IPS DF 6.9 (cell line): ENCODE measurements at regions not wholly inside any gene's neighbourhood (a gene's known extent, or its start where the extent isn't known, plus 50 kb on each side); places are given as distances from the start of the nearest gene placed in this dataset.

Source experiments
- DNase-seq: peaks from one replicate; pipeline ENCODE4 v3.0.0-alpha.2; 2013; ENCODE audit warnings: low read depth, low spot score
- H3K27ac ChIP-seq: one replicate; pipeline ENCODE4 v1.5.1; 2013; ENCODE audit warnings: low read length, control low read depth
- H3K27me3 ChIP-seq: 2 replicates; pipeline ENCODE4 v1.6.1; 2013; ENCODE audit warnings: mild to moderate bottlenecking, low read length; ENCODE audit not compliant: control insufficient read depth, insufficient read depth
- H3K36me3 ChIP-seq: 2 replicates; pipeline ENCODE4 v1.6.1; 2013; ENCODE audit warnings: low read length; ENCODE audit not compliant: control insufficient read depth, insufficient read depth
- H3K4me1 ChIP-seq: 2 replicates; pipeline ENCODE4 v1.6.1; 2013; ENCODE audit warnings: low read length; ENCODE audit not compliant: control insufficient read depth, insufficient read depth
- H3K4me3 ChIP-seq: 2 replicates; pipeline ENCODE4 v1.5.1; 2013; ENCODE audit warnings: mild to moderate bottlenecking, low read length
- H3K9me3 ChIP-seq: 2 replicates; pipeline ENCODE4 v1.6.1; 2013; ENCODE audit warnings: low read length, inconsistent platforms; ENCODE audit not compliant: control insufficient read depth, insufficient read depth
- WGBS: extraction: QIAGEN DNeasy Blood & Tissue Kit; methylation state at CpG from one replicate; pipeline ENCODE4 v1.1.7; 2013; ENCODE audit warnings: mixed read lengths, missing lambda C conversion rate; ENCODE audit not compliant: insufficient read length, insufficient coverage; 5-methylcytosine and 5-hydroxymethylcytosine counted together

DNA sequence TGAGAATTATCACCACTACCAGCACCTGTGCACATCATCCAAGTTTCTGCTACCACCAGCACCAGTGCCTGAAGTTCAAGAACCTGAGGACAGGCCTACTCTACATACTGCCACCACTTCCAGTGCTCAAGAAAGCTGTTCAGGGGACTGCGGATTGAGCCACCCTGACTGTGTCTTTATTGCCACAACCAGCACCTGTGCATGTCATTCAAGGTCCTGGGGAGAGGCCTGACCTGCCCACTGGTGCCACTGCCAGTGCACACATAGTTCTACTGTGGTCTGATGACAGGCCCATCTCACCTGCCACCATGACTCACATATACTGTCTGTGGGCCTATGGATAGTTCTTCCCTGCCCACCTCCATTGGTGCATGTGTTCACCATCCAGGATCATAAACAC is 559.4 kb downstream of the COL12A1 start:
- no peaks in the 10 kb centered on the region for H3K27me3 ChIP-seq
- H3K27ac ChIP-seq, result no peak overlapping the region
- peaks cover 3% of the 10 kb centered on the region; the same call in 1 of the 2 replicates for H3K4me1 ChIP-seq
- H3K9me3 ChIP-seq, result no peaks in the 10 kb centered on the region
- H3K4me3 ChIP-seq, result no peak overlapping the region
- no peaks in the 10 kb centered on the region for H3K36me3 ChIP-seq
- WGBS, result no CpG with 5 or more reads among the region's 1 CpG
- no peak for DNase-seq

DNA sequence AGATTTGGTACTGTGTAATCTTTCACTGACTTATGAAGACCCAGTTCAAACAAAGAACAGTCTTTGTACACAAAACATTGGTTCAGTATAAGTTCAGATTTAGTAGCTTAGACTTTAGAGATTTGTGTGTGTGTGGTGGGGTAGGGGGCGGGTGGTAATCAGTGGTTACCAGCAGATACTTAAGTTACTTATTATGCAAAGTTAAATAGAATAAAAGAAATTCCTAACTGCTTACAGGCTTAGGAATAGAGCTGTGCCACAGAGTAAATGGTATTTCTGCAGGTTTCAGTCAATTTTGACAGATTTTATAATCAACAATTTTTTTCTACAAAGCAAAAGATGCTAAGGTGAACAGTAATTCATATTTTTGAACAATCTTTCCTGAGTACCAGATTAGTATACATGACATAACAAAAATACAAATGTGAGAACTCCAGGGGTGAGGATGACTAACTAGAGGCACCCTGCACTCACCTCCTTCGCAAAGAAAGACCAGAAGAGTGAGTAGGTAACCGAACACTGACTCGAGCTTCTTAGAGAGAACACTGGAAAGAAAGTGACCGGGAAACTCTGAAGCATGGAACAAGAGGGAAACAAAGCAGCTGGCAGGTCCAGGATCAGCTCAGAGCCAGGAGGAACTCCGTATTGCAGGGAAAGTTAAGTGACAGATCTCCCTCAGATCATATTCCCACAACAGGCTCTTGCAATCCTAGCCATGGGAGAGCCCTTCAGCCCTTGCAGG is 560.6 kb downstream of the COL12A1 start:
- Histone ChIP-seq H3K27me3 (no peaks in the 10 kb centered on the region), H3K27ac (no peak overlapping the region), H3K4me3 (no peak overlapping the region), H3K9me3 (no peaks in the 10 kb centered on the region), H3K4me1 (peaks cover 3% of the 10 kb centered on the region; the same call in 1 of the 2 replicates), H3K36me3 (no peaks in the 10 kb centered on the region)
- DNase-seq, result no peak
- no CpG with 5 or more reads among the region's 6 CpGs for WGBS

DNA sequence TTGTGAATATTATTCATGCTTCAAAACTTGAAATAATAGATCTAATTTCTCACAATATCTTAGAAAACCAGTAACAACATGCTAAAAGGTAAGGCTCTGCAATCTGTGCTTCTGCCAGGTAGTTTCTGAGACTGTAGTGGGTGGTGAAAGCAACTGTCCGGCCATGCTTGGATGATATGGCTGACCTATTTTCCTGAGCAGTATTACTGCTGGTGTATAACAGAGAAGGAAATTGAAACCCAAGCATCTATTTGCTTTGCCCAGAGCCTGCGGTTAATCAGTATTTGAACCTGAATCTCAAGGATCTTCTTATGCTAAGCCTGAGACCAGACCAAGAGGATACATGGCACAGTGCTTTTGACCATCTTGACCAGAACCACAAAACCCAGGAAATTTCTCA is 563.8 kb downstream of the COL12A1 start:
- no CpG with 5 or more reads among the region's 2 CpGs for WGBS
- Histone ChIP-seq H3K27ac (no peak overlapping the region), H3K27me3 (no peaks in the 10 kb centered on the region), H3K36me3 (no peaks in the 10 kb centered on the region), H3K4me1 (peaks cover 3% of the 10 kb centered on the region; the same call in 1 of the 2 replicates), H3K4me3 (no peak overlapping the region), H3K9me3 (no peaks in the 10 kb centered on the region)
- DNase-seq, result no peak

DNA sequence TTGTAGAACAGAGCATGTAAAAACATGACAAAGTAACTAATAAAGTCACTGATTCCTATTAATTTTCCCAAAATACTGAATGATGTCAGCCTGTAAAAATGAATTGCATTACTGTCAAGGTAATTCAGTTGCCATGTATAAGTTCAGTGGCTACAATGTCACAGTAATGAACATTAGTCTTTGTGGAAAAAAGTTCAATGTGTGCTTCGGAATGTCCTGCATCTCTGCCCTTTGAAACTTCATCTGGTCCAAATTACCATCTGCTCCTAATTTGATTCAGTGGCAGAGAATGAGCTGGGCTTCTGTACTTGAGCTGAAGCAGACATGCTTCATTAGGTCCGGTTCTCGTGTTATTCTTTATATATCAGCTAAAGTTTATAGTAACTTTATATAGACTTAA is 567.4 kb downstream of the COL12A1 start:
- Histone ChIP-seq H3K27ac (no peak overlapping the region), H3K27me3 (no peaks in the 10 kb centered on the region), H3K9me3 (no peaks in the 10 kb centered on the region), H3K4me3 (no peak overlapping the region), H3K36me3 (no peaks in the 10 kb centered on the region), H3K4me1 (no peaks in the 10 kb centered on the region)
- no CpG with 5 or more reads among the region's 3 CpGs for WGBS
- no peak for DNase-seq

DNA sequence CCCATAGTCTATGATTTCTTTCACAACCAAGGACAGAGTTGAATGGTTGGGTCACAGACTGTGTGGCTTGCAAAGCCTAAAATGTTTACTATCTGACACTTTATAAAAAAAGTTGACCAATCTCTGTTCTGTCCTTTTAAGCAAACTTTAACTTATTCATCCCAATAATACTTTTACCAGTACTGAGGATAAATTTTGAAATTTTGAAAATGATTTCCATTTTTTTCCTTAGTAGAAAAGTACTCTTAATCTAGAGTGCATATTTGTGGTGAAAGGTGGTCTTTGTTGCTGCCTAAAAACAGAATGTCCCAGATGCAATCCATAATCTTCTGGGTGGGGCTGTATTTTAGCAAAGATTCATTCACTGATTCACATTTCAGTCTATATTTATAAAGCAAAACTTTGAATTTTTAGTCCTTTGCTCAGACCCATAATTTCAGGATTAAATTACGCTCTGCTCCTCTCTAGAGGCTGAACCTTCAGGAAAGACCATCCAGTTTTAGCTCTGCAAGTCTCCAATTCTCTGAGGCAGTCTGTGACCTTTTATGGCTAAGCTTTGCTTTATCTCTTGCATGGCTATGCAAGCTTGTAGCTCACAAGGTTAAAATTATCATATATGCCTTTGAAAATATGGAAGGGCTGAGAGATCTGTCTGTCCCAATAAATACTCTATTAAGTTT is 573.5 kb downstream of the COL12A1 start:
- H3K27me3 ChIP-seq, result no peaks in the 10 kb centered on the region
- WGBS, result no CpG with 5 or more reads among the region's 1 CpG
- no peaks in the 10 kb centered on the region for H3K9me3 ChIP-seq
- H3K27ac ChIP-seq, result no peak overlapping the region
- no peaks in the 10 kb centered on the region for H3K4me1 ChIP-seq
- DNase-seq, result no peak
- no peak overlapping the region for H3K4me3 ChIP-seq
- no peaks in the 10 kb centered on the region for H3K36me3 ChIP-seq

DNA sequence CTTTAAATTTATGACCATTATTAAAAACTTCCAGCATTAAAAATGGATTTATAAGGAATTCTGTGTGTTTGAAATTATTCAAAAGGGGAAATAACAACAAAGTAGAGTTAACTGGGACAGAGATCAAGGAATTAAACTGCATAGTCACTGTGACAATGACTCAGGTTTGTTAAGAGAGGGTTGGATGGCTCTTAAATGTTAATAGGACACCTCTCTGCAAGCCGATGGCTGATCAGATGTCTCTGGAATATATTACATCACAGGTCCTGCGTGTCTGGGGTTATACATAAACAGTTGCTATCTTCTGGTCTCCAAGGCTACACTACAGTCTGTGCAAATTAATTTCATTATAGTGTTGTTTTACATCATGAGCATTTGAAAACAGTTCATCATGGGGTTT is 574.3 kb downstream of the COL12A1 start:
- no peaks in the 10 kb centered on the region for H3K9me3 ChIP-seq
- no peak for DNase-seq
- no peaks in the 10 kb centered on the region for H3K27me3 ChIP-seq
- H3K4me3 ChIP-seq, result no peak overlapping the region
- no CpG with 5 or more reads among the region's 2 CpGs for WGBS
- no peak overlapping the region for H3K27ac ChIP-seq
- H3K36me3 ChIP-seq, result no peaks in the 10 kb centered on the region
- H3K4me1 ChIP-seq, result no peaks in the 10 kb centered on the region

DNA sequence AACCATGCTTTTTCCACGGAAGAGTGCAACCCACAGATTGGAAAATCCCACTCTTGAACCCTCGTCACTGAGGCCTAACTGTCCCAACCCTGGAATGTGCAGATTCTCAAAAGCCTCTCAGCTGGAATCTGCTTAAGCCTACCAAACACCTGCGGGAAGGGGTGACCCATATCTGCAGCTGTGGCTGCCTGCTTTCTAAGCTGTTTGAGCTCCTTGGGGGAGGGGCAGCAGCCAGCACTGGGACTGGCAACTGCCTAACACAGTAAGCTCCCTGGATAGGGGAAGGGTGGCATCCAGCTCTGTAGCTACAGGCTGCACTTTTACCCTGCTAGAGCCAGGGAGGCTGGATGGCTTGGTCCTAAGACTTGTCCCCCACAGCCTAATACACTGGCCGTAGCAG is 579.6 kb downstream of the COL12A1 start:
- Histone ChIP-seq H3K36me3 (no peaks in the 10 kb centered on the region), H3K4me1 (no peaks in the 10 kb centered on the region), H3K27me3 (no peaks in the 10 kb centered on the region), H3K27ac (no peak overlapping the region), H3K4me3 (no peak overlapping the region), H3K9me3 (no peaks in the 10 kb centered on the region; the same call in none of the 2 replicates)
- no peak for DNase-seq
- WGBS, result no CpG with 5 or more reads among the region's 4 CpGs

DNA sequence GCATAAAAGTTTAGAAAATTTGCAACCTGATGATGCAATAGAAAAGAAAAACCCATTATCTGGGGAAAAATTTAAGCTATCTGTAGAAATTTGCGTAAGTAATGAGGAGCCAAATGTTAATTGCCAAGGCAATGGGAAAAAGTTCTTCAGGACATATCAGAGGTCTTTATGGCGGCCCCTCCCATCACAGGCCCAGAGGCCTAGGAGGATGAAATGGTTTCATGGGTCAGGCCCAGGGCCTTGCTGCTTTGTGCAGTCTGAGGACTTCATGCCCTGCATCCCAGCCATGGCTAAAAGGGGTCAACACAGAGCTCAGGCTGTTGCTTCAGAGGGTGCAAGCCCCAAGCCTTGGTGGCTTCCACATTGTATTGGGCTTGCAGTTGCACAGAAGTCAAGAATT is 582.8 kb downstream of the COL12A1 start:
- Histone ChIP-seq H3K4me1 (no peaks in the 10 kb centered on the region), H3K9me3 (no peaks in the 10 kb centered on the region; the same call in none of the 2 replicates), H3K36me3 (no peaks in the 10 kb centered on the region), H3K27me3 (no peaks in the 10 kb centered on the region), H3K27ac (no peak overlapping the region), H3K4me3 (no peak overlapping the region)
- no CpG with 5 or more reads among the region's 2 CpGs for WGBS
- no peak for DNase-seq

DNA sequence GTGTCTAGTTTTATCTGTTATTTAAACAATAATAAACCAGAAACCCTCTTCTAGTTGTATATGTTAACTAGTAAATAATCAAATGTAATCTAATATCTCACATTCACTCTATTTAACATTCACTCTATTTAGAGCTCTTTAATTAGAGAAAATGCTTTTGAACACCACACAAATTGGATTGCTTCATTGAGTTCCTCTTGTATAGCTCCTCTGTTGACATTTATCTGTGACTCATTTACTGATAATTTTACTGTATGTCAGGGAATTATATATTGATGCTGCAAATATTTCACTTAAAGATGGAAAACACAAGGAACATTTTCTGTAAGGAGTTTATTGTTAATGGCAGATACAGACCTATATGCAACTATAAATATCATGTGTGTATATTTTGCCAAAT is 594.6 kb downstream of the COL12A1 start:
- H3K4me1 ChIP-seq, result no peaks in the 10 kb centered on the region
- no peaks in the 10 kb centered on the region for H3K36me3 ChIP-seq
- DNase-seq, result no peak
- no peak overlapping the region for H3K4me3 ChIP-seq
- no peaks in the 10 kb centered on the region for H3K27me3 ChIP-seq
- H3K9me3 ChIP-seq, result no peaks in the 10 kb centered on the region
- no peak overlapping the region for H3K27ac ChIP-seq

DNA sequence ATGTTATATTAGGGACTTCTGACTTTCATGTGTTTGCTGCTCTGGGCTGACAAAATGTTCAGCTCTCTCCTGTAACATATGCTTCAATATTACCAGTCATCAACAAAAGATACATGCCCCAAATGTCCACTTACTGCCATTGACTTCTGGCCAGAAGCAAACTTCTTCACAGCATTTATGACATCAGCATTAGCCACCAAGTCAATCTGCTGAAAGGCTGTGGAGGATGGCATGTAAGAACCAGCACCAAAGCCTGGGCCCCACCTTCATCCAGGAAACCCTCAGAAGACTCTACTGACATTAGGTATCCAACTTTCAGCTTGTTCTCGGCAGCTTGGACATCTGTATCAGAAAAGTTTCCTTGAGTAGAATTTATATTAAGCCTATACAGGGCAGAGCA is 595.5 kb downstream of the COL12A1 start:
- Histone ChIP-seq H3K9me3 (no peaks in the 10 kb centered on the region), H3K27ac (no peak overlapping the region)

DNA sequence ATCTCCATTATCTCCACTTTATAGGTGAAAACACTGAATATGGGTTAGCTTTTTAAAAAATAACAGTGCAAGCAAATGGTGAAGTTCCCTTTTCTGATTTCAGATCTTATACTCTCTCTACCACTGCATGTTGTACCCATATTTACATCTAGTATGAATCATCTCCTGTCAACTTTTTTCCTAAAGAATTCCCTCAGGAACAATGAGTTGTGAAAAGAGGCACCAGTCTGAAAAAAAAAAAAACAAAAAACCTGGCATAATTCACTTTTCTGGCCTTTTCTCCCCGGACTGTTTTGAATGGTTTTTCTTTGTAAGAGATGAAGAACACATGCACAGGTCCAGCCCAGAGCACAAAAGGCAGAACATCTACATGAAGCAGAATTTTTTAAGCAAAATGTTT is 596.0 kb downstream of the COL12A1 start:
- H3K27ac ChIP-seq, result no peak overlapping the region
- H3K4me3 ChIP-seq, result no peak overlapping the region
- no peaks in the 10 kb centered on the region for H3K4me1 ChIP-seq
- H3K9me3 ChIP-seq, result no peaks in the 10 kb centered on the region
- H3K36me3 ChIP-seq, result no peaks in the 10 kb centered on the region
- no CpG with 5 or more reads among the region's 1 CpG for WGBS
- DNase-seq, result no peak
- H3K27me3 ChIP-seq, result no peaks in the 10 kb centered on the region

More for the DNA sequence above, 595.5 kb downstream of the COL12A1 start:
- Histone ChIP-seq H3K4me1 (no peaks in the 10 kb centered on the region), H3K36me3 (no peaks in the 10 kb centered on the region), H3K4me3 (no peak overlapping the region), H3K27me3 (no peaks in the 10 kb centered on the region)
- DNase-seq, result no peak
- WGBS, result no CpG with 5 or more reads among the region's 1 CpG
